HG03442 (cell line): ENCODE measurements at regions not wholly inside any gene's neighbourhood (a gene's known extent, or its start where the extent isn't known, plus 50 kb on each side); places are given as distances from the start of the nearest gene placed in this dataset.

Experiments
- ATAC-seq: cut with Tn5 transposase; IDR thresholded peaks from one replicate; pipeline ENCODE4 v1.9.1; 2021; ENCODE audit warnings: mild to moderate bottlenecking, moderate library complexity; ENCODE audit not compliant: unreplicated experiment

DNA sequence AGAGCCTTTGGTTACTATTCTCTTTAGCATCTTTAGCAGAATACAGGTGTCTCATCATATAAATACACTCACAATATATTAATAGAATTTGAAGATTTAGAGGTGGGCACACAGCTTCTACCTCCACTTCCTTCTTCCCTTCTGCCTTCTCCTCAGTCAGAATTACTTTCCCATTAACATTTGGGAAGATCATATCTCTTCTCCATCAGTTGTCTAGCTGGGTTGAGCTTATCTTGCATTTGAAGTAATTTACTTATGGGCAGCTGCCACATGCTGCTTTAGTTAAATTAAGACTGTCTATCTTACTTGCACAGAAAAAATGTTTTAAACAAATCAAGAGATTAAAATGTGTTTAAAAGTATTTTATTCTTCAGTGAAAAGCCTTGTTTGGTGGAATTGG is 110.1 kb upstream of the ASIC2 start:
- ATAC-seq: no peak

DNA sequence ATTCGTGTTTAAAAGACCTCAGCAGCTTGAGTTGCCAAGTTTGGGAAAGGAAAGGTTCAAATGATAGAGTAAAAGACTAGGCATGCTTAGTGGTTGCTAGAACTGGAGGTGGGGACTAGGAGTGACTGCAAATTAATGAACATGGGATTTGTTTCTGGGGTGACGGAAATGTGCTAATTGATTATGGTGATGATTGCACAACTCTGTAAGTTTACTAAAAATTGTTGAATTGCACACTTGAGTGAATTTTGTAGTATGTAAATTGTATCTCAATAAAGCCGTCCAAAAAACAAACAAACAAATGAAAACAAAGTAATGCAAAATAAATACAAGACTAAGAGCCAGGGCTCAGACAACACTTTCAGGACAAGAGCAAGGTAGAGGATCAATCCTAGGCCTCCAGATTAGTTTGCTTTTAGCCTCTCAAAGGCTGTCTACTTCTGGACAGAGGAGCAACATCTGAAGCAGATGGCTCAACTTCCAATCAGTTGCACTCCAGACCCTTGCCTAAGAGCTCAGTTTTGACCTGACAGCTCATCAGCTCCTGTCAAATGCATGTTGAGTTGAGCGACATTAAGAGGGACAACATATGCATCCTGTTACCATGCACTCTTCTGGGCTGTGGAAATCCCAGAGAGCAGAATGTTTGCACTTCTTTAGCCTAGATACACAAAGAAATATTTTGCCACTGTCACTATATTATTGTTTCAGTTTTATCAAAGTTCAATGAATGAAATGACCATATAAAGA is 111.2 kb upstream of the ASIC2 start:
- ATAC-seq: no peak

DNA sequence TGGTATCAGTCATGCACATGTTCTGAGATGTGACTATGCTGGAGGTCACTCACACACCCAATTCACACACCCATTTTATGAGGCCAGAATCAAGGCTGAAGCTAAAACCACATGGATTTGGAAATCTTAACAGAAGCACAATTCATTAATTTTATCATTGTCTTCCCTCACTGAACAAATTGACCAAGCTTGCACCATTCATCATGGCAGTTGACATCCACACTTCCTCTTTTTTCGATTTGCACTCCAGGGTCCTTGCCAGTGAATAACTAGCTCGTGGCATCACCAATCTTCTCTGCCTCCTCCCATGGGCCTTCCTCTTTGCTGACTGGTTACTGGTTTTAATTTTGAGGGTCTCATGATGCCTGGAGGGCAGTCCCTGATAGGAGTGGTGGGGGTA is 123.0 kb upstream of the ASIC2 start:
- ATAC-seq: no peak

DNA sequence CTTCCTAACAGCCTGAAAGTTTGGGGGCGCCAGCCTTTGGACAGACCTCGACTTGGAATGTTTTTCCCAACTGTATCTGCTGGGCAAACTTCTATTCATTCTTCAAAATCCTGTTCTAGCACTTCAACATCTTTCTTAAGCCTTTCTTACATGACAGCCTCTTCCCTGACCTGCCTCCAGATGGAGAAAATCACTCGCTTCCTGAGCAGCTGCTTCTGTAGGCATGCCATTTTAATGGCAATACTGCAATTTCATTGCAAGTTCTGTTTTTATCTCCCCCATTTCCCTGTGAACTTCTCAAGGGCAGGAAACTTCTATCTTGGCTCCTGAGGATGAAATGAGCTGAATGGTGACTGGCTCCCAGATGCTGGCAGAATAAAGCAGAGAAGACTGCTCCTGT is 128.8 kb upstream of the ASIC2 start:
- no peak for ATAC-seq

DNA sequence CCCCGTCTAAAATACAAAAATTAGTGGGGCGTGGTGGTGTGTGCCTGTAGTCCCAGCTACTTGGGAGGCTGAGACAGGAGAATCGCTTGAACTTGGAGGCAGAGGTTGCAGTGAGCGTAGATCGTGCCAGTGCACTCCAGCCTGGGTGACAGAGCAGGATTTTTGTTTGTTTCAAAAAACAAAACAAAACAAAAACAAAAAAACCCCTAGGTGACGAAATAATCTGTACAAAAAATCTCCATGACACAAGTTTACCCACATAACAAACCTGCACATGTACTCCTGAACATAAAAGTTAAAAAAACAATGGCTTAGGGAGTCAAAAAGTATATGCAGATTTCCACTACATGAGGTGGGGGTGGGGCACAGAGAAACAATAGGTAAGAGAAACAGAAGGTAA is 140.5 kb upstream of the ASIC2 start:
- ATAC-seq: no peak

- no peak for ATAC-seq
Observed at GRCh38 chr17:33434841-33435240, 141.7 kb upstream of the ASIC2 start.

- no peak for ATAC-seq
Observed at GRCh38 chr17:33435721-33436301, 142.7 kb upstream of the ASIC2 start.

DNA sequence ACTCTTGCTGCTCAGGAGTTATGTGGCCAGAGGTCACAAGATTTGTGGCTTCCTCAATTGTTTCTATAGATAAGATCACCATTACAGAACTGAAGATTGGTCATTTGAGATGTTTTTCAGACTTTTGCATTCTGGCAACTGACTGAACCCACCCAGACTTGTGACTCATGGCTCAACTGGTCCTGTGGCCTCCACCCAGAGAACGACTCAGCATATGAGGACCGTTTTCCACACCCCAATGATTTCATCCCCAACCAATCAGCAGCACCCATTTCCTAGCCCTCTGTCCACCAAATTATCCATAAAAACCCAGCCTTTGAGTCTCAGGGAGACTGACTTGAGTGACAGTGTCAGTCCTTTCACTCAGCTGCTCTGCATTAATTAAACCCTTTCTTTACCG is 143.2 kb upstream of the ASIC2 start:
- no peak for ATAC-seq

DNA sequence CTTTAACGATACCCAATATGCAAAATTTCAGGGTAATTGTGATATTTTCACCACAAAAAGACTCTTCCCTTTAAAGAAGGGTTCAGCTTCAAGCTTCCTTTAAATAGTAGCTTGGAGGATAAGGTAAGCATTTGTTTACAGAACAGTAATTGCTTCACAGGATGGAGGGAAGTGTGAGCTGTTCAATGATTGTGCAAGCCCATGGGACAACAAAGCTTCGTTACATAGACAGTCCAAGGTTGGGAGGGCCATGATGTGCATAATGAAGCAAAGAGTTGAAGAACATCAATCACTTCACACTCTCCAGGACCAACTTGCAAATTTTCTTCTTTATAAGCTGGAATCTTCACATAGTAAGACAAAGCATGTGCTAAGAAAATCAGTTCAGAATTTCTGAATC is 145.0 kb upstream of the ASIC2 start:
- ATAC-seq: no peak

DNA sequence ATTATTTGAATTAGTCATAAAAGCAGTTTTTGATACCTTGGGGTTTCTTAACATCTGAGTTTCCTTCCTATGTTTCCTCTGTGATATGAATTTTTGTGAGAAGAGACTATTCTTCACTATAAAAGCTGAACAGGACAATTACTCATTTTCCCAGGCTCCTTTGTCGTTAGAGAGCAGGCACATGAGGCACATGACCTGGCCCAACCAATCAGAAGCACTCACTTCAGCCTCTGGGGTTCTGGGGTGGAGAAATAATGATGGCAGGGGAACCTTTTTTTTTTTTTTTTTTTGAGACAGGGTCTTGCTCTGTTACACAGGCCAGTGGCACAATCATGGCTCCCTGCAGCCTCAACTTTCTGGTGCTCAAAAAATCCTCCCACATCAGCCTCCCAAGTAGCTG is 145.5 kb upstream of the ASIC2 start:
- no peak for ATAC-seq

GRCh38 chr17:33442320-33442719 is 149.2 kb upstream of the ASIC2 start:
- no peak for ATAC-seq

GRCh38 chr17:33444731-33445130 is 151.6 kb upstream of the ASIC2 start:
- ATAC-seq: no peak

DNA sequence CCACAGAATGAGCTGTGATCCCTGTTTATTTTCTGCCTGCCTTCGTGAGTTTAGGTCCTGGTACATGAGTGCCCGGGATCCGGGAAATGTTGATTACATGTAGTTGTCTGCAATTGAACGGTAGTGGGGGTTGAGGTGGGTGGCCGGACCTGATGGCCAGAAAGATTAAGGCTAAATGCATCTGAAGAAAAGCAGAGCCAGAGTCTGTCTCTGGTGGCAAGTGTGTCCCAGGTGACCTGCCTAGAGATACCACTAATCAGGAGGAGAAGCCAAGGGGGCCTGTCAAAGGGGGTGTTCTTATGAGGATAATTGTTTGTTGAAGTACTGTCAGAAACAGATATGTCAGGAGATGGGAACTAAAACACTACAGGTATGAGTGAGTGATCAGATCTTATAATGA is 154.0 kb upstream of the ASIC2 start:
- ATAC-seq: no peak

DNA sequence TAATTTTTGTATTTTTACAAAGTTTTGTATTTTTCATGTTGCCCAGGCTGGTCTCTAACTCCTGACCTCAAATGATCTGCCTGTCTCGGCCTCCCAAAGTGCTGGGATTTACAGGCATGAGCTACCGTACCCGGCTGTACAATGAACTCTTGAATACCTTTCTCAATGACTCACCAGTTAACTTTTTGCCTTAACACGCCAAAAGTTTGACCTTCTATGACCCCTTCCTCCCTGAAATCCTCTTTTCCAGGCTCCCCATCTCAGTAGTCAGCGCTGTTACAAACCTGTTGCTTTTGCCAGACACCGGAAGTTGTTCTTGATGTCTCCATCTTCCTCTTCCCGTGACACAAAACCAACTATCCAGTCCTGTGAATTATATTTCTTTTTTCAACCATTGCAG is 158.1 kb upstream of the ASIC2 start:
- no peak for ATAC-seq

GRCh38 chr17:33457477-33457876 is 164.4 kb upstream of the ASIC2 start:
- ATAC-seq: no peak

DNA sequence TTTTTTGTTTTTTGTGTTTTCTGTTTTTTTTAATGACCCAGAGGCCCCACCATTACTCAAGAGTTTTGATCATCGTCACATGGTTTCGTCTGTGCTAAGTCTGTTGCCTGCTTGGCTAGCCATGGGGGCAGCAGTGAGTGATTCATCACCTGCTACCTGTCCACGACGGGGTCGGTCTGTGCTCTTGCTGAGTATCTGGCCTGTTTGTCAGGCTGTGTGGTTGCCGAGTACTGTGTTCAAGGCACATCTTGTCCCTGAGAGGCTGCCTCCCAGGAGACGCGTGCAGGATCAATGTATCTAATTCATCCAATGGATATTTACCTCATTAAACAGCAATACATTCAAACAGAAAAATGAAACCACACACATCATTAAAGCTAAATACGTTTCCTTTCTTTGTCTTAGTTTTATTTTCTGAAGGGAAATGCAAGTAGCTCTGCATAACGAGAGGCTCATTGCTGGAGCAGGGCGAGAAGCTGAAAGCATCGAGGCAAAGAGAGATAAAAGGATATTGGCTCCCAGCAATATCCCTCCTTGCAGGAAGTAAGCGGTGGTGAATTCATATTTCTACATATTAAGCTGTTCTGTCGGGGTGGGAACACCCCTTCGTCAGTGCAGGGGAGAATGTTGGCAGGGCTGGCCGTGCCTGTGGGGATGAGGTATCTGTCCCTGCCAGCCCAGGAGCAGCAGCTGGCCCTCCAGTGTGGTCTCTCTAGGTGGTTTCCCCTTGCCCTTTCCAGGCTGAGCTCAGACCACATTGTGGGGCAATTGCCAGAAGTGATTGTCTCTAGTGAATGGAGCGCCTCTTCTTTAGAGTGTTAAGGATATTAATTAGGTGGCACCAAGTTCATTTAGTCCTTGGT is 166.2 kb upstream of the ASIC2 start:
- no peak for ATAC-seq

DNA sequence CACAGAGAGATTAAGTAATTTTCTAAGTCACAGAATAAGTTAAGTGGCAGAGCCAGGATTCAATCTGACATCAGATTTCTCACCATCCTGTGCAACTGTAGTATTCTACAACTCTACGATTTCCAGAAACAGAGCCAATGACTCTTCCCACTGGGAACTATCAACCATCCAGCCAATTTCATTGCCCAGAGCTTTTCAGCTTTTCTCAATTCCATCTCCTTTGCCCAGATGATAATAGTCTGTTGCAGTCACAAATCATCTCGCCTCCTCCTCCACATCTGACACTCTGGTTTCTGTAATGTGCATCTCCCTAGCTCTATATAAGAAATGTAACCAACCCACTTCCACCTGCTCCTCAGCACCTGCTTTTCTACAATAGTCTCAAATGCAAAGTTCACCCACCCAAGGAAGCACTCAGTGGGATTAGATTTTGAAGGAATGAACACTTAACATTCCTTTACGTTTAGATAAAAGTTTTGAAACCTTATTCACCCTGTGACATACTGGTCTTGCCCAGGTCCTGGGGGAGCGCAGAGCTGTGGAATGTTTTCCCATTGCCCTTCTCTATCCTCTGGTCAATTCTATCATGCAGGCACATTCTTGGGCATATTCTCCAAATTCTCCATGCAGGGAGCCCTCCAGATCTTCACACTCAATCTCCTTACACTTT is 167.8 kb upstream of the ASIC2 start:
- no peak for ATAC-seq

- no peak for ATAC-seq
Observed at GRCh38 chr17:33463887-33464286, 170.8 kb upstream of the ASIC2 start.

- no peak for ATAC-seq
Observed at GRCh38 chr17:33464669-33465280, 171.7 kb upstream of the ASIC2 start.

DNA sequence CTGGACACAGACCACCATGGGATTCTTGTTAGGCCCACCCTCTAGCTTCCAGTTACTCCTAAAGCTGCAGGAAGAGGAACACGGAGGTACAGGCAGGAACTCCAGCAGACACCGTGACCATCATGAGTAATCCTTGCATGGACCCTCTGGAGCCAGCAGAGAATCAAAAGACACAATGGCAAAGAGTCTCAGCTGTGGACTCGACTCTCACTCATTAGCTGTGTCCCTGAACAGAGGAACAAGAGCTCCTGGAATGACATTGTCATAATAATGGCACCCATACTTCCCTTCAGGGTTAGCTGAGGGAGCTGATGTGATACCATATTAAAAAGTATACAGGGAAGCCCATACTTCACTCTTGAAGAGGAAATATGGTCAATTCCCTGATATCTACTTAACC is 176.3 kb upstream of the ASIC2 start:
- ATAC-seq: no peak

- no peak for ATAC-seq
Observed at GRCh38 chr17:33469911-33470310, 176.8 kb upstream of the ASIC2 start.
